ENCODE measurements at regions not wholly inside any gene's neighbourhood (a gene's known extent, or its start where the extent isn't known, plus 50 kb on each side); places are given as distances from the start of the nearest gene placed in this dataset.

- DNase-seq (ENCODE audit: low read depth), result no peak
- Histone ChIP-seq H3K36me3 (ENCODE audit: control insufficient read depth, insufficient read depth, low read length) (no peaks in the 10 kb centered on the region), H3K27me3 (ENCODE audit: control insufficient read depth, insufficient read depth, low read length) (no peaks in the 10 kb centered on the region), H3K4me3 (ENCODE audit: low read depth, low read length) (no peak overlapping the region)
- TF ChIP-seq CTCF (IDR thresholded peaks at IDR 0.05; ENCODE audit: insufficient read depth, low read depth, low read length), result no peak
- ChIA-PET POLR2A (no interaction called here), CTCF (no interaction called here)
These were observed 91.8 kb upstream of the GLRA1 start for GRCh38 chr5:152016421-152016820.

DNA sequence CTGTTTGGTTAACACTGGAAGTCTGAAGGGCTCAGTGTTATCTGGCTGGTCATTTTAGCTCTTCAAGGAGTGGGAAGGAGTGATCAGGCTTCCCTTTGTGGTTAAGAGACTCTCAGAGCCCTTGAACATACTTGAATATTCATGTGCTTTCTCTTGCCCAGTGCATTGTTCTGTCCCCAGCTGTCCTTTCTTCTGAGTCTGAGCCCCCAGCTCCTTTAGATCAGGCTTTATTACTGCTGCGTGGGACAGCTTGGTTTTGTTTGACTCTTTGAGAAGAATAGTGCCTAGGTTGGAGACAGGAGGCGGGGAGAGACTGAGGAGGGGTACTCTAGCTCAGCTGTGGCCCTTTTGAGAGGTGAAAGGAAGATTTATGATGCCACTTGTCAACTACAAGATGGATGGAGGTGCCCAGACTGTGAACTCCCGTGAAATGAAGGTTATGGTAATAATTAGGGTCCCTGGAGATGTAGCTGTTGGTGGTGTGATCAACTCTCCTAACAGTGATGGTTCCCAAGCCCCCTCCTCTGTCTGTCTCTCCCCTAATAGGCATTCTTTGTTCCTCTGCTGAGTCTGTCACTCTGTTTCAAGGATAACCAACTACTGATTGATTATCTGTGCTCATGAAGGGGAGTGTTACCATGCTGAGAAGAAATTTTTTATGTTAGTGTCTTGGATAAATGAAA lies 83.1 kb upstream of the GLRA1 start:
- TF ChIP-seq CTCF (IDR thresholded peaks at IDR 0.05; ENCODE audit: insufficient read depth, low read depth, low read length), result no peak
- ChIA-PET CTCF (no interaction called here), POLR2A (no interaction called here)
- no peaks in the 10 kb centered on the region for H3K27me3 ChIP-seq (ENCODE audit: control insufficient read depth, insufficient read depth, low read length)
- no peak overlapping the region for H3K4me3 ChIP-seq (ENCODE audit: low read depth, low read length)
- no peaks in the 10 kb centered on the region for H3K36me3 ChIP-seq (ENCODE audit: control insufficient read depth, insufficient read depth, low read length)
- no peak for DNase-seq (ENCODE audit: low read depth)

DNA sequence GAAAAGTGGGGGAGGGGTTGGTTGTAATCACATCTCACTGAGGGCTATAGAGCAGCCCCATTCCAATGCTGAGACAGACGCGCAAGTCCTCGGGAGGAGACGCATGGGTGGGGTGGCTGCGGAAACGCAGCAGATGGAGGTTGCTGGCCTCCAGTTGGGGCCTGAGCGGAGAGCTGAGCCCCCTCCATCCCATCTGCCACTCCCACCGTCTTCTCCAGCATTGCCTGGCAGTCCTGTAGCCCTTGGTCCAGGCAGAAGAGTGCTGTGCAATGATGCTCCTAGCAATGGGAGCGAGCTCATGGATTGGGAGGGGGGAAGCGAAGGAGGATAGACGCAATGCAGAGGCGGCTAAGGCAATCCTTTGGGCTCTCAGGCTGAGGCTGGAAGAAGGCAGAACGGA lies 79.4 kb upstream of the GLRA1 start:
- ChIA-PET POLR2A (no interaction called here), CTCF (no interaction called here)
- no peaks in the 10 kb centered on the region for H3K27me3 ChIP-seq (ENCODE audit: control insufficient read depth, insufficient read depth, low read length)
- H3K36me3 ChIP-seq (ENCODE audit: control insufficient read depth, insufficient read depth, low read length), result no peaks in the 10 kb centered on the region
- no peak overlapping the region for H3K4me3 ChIP-seq (ENCODE audit: low read depth, low read length)
- DNase-seq (ENCODE audit: low read depth), result no peak
- no peak for TF ChIP-seq CTCF (IDR thresholded peaks at IDR 0.05; ENCODE audit: insufficient read depth, low read depth, low read length)

All from BJ (cell line).